IPS DF 6.9 (cell line): ENCODE measurements at regions not wholly inside any gene's neighbourhood (a gene's known extent, or its start where the extent isn't known, plus 50 kb on each side); places are given as distances from the start of the nearest gene placed in this dataset.
"Not testable (repeated sequence)": the region's sequence is repeated elsewhere in the genome, so short reads cannot be mapped to it uniquely, and the experiment has no call there.

Source experiments
- DNase-seq: peaks from one replicate; pipeline ENCODE4 v3.0.0-alpha.2; 2013; ENCODE audit warnings: low read depth, low spot score
- H3K27ac ChIP-seq: one replicate; pipeline ENCODE4 v1.5.1; 2013; ENCODE audit warnings: low read length, control low read depth
- H3K27me3 ChIP-seq: 2 replicates; pipeline ENCODE4 v1.6.1; 2013; ENCODE audit warnings: mild to moderate bottlenecking, low read length; ENCODE audit not compliant: control insufficient read depth, insufficient read depth
- H3K36me3 ChIP-seq: 2 replicates; pipeline ENCODE4 v1.6.1; 2013; ENCODE audit warnings: low read length; ENCODE audit not compliant: control insufficient read depth, insufficient read depth
- H3K4me1 ChIP-seq: 2 replicates; pipeline ENCODE4 v1.6.1; 2013; ENCODE audit warnings: low read length; ENCODE audit not compliant: control insufficient read depth, insufficient read depth
- H3K4me3 ChIP-seq: 2 replicates; pipeline ENCODE4 v1.5.1; 2013; ENCODE audit warnings: mild to moderate bottlenecking, low read length
- H3K9me3 ChIP-seq: 2 replicates; pipeline ENCODE4 v1.6.1; 2013; ENCODE audit warnings: low read length, inconsistent platforms; ENCODE audit not compliant: control insufficient read depth, insufficient read depth
- WGBS: extraction: QIAGEN DNeasy Blood & Tissue Kit; methylation state at CpG from one replicate; pipeline ENCODE4 v1.1.7; 2013; ENCODE audit warnings: mixed read lengths, missing lambda C conversion rate; ENCODE audit not compliant: insufficient read length, insufficient coverage; 5-methylcytosine and 5-hydroxymethylcytosine counted together

- Histone ChIP-seq H3K4me1 (no peaks in the 10 kb centered on the region), H3K27ac (no peak overlapping the region), H3K4me3 (no peak overlapping the region), H3K9me3 (no peaks in the 10 kb centered on the region), H3K36me3 (no peaks in the 10 kb centered on the region), H3K27me3 (no peaks in the 10 kb centered on the region)
- WGBS: no CpG with 5 or more reads among the region's 15 CpGs
- DNase-seq: no peak
Observed at GRCh38 chr1:182249201-182249676, 142.4 kb downstream of the GLUL start.

GRCh38 chr1:182248721-182249120, 142.9 kb downstream of the GLUL start:
- Histone ChIP-seq H3K27me3 (no peaks in the 10 kb centered on the region), H3K9me3 (no peaks in the 10 kb centered on the region), H3K4me3 (no peak overlapping the region), H3K4me1 (no peaks in the 10 kb centered on the region), H3K36me3 (no peaks in the 10 kb centered on the region), H3K27ac (no peak overlapping the region)
- no CpG with 5 or more reads among the region's 5 CpGs for WGBS
- DNase-seq: no peak

GRCh38 chr1:182247813-182248212, 143.8 kb downstream of the GLUL start:
- not testable (repeated sequence) for H3K4me1 ChIP-seq
- no CpG with 5 or more reads among the region's 2 CpGs for WGBS

DNA sequence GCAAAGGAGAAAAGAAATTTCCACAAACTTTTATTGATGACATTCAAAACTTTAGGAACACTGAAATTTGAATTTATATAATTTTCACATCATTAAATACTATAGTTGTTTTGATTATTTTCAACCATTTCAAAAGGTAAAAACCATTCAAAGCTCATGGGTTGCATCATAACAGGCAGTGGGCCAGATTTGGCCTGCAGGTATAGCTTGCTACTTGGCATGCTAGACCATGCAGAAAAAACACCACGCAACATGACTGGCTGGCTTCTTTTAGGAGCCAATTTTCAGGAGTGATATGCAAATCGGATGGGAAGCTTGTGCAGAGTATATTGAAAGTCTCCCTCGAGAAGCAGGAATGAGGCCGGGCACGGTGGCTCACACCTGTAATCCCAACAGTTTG, 144.8 kb downstream of the GLUL start:
- no peak for DNase-seq
- Histone ChIP-seq H3K4me3 (no peak overlapping the region), H3K27me3 (no peaks in the 10 kb centered on the region), H3K27ac (no peak overlapping the region), H3K36me3 (no peaks in the 10 kb centered on the region), H3K4me1 (no peaks in the 10 kb centered on the region), H3K9me3 (no peaks in the 10 kb centered on the region)
- no CpG with 5 or more reads among the region's 5 CpGs for WGBS

More at GRCh38 chr1:182247813-182248212, 143.8 kb downstream of the GLUL start:
- H3K9me3 ChIP-seq, H3K36me3 ChIP-seq, H3K27ac ChIP-seq, H3K4me3 ChIP-seq, DNase-seq, H3K27me3 ChIP-seq: not testable (repeated sequence)

DNA sequence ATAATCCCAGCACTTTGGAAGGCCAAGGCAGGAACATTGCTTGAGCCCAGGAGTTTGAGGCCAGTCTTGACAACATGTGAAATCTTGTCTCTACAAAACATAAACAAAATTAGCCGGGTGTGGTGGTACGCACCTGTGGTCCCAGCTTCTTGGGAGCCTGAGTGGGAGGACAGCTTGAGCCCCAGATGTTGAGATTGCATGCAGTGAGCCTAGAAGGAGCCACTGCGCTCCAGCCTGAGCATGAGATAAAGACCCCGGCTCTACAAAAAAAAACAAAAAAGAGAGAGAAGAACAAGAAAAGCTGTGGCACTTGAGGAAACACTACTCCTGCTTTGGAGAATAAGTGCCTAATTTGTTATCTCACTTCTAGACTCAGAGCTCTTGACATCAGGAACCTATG, 146.6 kb downstream of the GLUL start:
- no peak overlapping the region for H3K27ac ChIP-seq
- no CpG with 5 or more reads among the region's 4 CpGs for WGBS
- H3K27me3 ChIP-seq: no peaks in the 10 kb centered on the region
- H3K4me1 ChIP-seq: no peaks in the 10 kb centered on the region
- H3K36me3 ChIP-seq: no peaks in the 10 kb centered on the region
- H3K9me3 ChIP-seq: no peaks in the 10 kb centered on the region
- H3K4me3 ChIP-seq: no peak overlapping the region
- DNase-seq: no peak

GRCh38 chr1:182244451-182244850, 147.1 kb downstream of the GLUL start:
- H3K4me3 ChIP-seq: no peak overlapping the region
- H3K36me3 ChIP-seq: no peaks in the 10 kb centered on the region
- H3K27ac ChIP-seq: no peak overlapping the region
- DNase-seq: no peak
- no peaks in the 10 kb centered on the region for H3K4me1 ChIP-seq
- H3K9me3 ChIP-seq: no peaks in the 10 kb centered on the region
- WGBS: no CpG with 5 or more reads among the region's 2 CpGs
- H3K27me3 ChIP-seq: no peaks in the 10 kb centered on the region

- Histone ChIP-seq H3K4me3 (no peak overlapping the region), H3K36me3 (no peaks in the 10 kb centered on the region), H3K27me3 (no peaks in the 10 kb centered on the region), H3K27ac (no peak overlapping the region), H3K4me1 (no peaks in the 10 kb centered on the region), H3K9me3 (no peaks in the 10 kb centered on the region)
- DNase-seq: no peak
Observed at GRCh38 chr1:182242641-182243040, 148.9 kb downstream of the GLUL start.

DNA sequence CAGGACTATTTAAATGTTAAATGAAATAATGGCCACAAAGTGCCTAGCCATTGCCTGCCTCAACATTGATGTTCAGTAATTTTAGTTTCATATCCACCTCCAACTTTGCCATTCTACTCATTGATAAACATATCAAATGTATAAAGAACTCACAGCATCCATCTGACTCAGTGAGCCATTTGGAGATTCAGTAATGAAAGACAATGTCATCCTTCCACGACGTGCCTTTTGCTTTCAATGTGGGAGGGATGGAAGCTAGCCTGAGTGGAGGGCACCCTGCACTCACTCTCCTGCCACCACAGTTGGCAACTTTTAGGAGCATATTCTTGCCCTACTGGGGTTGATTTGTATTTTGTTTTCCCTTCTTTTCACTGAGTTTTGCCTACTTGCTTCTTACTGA, 151.5 kb downstream of the GLUL start:
- no peaks in the 10 kb centered on the region for H3K27me3 ChIP-seq
- no peak for DNase-seq
- no peaks in the 10 kb centered on the region for H3K36me3 ChIP-seq
- H3K4me3 ChIP-seq: no peak overlapping the region
- no CpG with 5 or more reads among the region's 2 CpGs for WGBS
- H3K9me3 ChIP-seq: no peaks in the 10 kb centered on the region
- H3K4me1 ChIP-seq: 0 out of 2 replicates have a peak, but pooled peaks cover 1% of the 10 kb centered on the region
- no peak overlapping the region for H3K27ac ChIP-seq

- H3K27me3 ChIP-seq: no peaks in the 10 kb centered on the region
- no peaks in the 10 kb centered on the region for H3K36me3 ChIP-seq
- no peak for DNase-seq
- 0 out of 2 replicates have a peak, but pooled peaks cover 1% of the 10 kb centered on the region for H3K4me1 ChIP-seq
- no CpG with 5 or more reads among the region's 1 CpG for WGBS
- no peak overlapping the region for H3K4me3 ChIP-seq
- no peak overlapping the region for H3K27ac ChIP-seq
- H3K9me3 ChIP-seq: no peaks in the 10 kb centered on the region
Observed at GRCh38 chr1:182238421-182238820, 153.2 kb downstream of the GLUL start.

DNA sequence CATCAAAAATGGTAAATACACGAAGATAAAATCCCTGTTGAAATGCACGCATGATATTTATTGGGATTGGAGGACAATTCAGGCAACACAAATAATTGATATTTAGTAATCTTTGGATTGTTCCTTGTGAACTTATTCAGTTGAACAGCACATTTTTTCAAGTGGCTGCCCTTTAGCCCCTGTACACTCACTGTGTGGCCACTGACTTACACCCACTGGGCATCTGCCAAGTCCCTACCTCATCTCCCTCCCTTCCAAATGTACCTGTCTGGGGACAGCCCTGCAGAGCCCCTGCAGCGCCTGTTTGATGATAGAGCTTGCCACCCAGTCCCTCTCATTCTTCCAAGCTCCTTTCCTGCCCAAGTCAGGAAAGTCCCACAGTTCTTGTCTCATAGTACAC, 154.3 kb downstream of the GLUL start:
- Histone ChIP-seq H3K9me3 (no peaks in the 10 kb centered on the region), H3K4me3 (no peak overlapping the region), H3K4me1 (0 out of 2 replicates have a peak, but pooled peaks cover 1% of the 10 kb centered on the region), H3K27me3 (no peaks in the 10 kb centered on the region; the same call in 1 of the 2 replicates), H3K36me3 (no peaks in the 10 kb centered on the region), H3K27ac (no peak overlapping the region)
- no CpG with 5 or more reads among the region's 3 CpGs for WGBS
- DNase-seq: no peak

DNA sequence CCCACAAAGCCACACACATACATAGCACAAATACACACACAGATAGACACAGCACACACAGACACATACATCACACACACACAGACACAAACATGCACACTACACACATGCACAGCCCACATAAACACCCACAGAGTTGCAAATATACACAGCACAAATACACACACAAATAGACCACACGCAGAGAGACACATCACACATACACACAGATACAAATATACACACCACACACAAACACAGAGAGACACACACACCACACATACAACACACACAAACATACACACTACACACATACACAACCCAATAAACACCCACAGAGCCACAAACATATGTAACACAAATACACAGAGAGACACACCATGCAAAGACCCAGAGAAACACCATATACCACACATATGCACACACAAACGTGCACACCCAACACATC, 154.9 kb downstream of the GLUL start:
- Histone ChIP-seq H3K9me3 (no peaks in the 10 kb centered on the region), H3K4me1 (0 out of 2 replicates have a peak, but pooled peaks cover 1% of the 10 kb centered on the region), H3K4me3 (no peak overlapping the region), H3K36me3 (no peaks in the 10 kb centered on the region), H3K27me3 (no peaks in the 10 kb centered on the region; the same call in 1 of the 2 replicates), H3K27ac (no peak overlapping the region)
- no peak for DNase-seq
- no CpG with 5 or more reads among the region's 2 CpGs for WGBS
